HG02943 (cell line): ENCODE measurements at regions not wholly inside any gene's neighbourhood (a gene's known extent, or its start where the extent isn't known, plus 50 kb on each side); places are given as distances from the start of the nearest gene placed in this dataset.

Experiments used
- ATAC-seq: cut with Tn5 transposase; IDR thresholded peaks from one replicate; pipeline ENCODE4 v1.9.1; 2021; ENCODE audit warnings: mild to moderate bottlenecking, low read depth, moderate library complexity; ENCODE audit not compliant: unreplicated experiment

- ATAC-seq: no peak
Measured at GRCh38 chr10:58885146-58885545, 291.3 kb upstream of the PHYHIPL start.

DNA sequence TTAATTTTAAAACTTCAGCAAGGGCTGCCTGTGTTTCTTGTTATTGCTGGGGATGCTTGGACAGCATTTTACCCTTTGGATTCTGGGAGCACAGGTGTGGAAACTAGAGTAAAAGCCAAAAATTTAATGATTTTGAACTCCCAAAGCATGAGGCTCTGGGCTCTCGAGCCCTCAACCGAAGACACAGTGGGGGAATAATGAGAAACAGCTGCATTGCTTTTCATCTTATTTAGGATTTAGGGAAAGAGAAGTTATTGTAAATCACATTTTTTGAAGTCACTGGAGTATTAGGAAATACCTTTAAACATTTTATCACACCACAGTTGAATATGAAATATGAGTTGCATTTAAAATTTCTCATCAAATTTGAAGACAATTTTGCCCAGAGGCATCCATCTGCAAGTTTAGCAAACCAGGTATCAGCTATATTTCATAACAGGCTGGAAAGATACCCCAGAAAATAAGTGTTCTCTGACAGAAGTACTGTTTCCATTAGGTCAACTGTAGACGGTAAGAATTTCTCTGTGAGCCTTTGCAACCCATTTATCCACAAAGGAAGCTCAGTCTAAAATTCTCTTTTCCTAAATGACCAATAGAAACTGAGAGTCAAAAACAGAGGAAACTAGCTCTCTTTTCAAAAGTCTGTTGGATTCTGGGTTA, 290.6 kb upstream of the PHYHIPL start:
- ATAC-seq: no peak

DNA sequence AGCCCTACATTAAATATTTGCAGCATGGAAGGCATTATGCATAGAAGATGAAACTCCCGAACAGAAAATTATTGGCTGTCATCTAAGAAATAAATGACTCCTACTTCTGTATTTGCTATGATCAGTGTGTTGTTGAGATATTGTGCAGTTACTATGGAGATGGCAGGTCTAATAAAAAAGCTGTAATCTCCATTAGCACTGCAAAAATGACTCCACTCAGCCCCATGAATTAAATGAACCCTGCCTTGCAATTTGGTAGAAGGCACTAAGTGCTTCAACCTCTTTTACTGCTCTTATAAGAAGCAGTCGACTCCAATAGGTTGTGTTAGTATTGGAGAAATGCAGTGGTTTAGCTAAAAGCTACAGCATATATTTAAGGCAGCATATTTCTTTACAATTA, 290.0 kb upstream of the PHYHIPL start:
- ATAC-seq: no peak

GRCh38 chr10:58887474-58887873, 289.0 kb upstream of the PHYHIPL start:
- ATAC-seq: no peak

DNA sequence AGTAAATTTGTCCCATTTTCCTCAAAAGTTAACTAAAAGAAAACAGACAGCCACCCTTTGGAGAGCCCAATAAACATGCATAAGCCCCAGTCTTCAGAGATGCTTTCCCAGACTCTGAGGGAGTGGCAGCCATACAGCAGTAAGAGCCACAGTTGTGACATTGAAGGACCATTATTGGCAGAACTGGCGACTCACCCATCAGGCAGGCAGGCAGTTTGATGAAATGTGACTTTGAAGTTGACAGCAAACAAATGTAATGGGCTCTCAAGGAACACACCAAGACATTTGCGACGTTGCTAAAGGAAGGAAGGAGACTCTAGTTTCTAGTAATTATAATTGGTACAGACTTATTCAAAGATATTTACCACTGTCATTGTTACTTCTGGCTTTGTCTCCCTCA, 287.5 kb upstream of the PHYHIPL start:
- ATAC-seq: no peak

GRCh38 chr10:58892031-58892531, 284.4 kb upstream of the PHYHIPL start:
- ATAC-seq: no peak

GRCh38 chr10:58894929-58895328, 281.5 kb upstream of the PHYHIPL start:
- no peak for ATAC-seq

- no peak for ATAC-seq
Measured at GRCh38 chr10:58896229-58896628, 280.2 kb upstream of the PHYHIPL start.

DNA sequence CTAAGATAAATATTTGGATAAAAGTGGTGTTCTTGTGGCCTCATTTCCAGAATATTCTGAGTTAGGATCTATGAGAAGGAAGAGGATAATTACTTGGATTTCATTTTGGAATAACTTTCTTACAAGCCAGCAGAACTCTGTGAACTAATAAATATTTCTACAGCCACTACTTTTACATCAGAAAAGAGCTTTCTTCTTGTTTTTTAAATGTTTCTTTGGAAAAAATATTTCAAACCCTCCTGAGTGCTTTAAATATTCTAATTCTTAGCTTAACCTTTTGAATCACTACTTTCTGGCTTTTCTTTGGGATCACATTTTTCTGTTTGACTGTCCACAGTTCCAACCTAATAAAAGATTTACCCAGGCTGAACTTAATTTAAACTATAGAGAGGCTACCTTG, 279.2 kb upstream of the PHYHIPL start:
- ATAC-seq: no peak

- ATAC-seq: no peak
Measured at GRCh38 chr10:58897708-58898107, 278.7 kb upstream of the PHYHIPL start.

DNA sequence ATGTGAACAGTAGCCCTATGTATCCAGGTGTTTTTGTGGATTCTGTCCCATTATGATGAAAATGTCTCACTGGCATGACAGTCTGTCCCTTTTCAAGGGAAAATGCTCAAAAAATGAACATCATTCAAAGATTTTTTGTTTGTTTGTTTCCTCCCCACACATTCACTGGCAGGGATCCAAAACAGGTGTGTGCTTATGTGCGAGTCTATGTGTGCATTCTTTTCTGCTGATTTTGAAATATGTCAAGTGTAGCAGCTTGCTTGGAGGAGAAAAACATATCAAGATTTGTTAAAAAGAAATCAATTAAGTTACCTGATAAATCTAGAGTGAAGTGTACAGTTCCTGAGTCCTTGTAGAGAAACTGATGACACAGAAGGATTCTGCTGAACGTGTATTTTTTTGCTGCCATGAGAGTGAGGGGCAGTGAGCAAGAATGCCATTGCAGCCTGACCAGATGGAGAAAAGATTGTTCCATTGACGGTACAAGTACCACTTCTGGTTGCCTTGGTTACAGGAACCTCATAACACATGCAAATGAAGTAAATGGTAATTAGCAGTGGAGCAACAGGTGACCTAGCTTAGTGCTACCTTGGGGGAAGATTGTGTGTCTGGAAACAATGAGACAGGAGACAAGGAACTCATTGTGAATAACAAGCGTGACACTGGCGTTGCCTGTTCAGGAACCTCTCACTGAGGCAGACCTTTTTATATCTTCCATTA, 277.4 kb upstream of the PHYHIPL start:
- no peak for ATAC-seq

GRCh38 chr10:58901092-58901646, 275.3 kb upstream of the PHYHIPL start:
- no peak for ATAC-seq

DNA sequence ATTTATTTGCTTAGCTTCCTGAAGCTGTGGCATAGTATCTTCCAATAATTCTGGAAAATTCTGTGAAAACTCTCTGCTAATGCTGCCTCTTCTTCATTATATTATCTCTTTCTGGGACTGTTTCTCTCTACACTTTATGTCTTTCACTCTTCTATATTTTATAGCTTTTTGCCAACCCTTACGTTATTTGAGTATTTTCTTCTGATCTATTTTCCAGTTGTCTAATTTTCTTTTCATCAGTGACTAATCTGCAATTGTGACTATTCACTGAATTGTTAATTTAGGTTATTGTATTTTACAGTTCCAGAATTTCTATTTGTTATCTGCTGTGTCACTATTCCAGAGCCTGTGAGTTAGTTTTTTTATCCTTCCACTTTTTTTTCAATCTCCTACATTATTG, 273.4 kb upstream of the PHYHIPL start:
- no peak for ATAC-seq

DNA sequence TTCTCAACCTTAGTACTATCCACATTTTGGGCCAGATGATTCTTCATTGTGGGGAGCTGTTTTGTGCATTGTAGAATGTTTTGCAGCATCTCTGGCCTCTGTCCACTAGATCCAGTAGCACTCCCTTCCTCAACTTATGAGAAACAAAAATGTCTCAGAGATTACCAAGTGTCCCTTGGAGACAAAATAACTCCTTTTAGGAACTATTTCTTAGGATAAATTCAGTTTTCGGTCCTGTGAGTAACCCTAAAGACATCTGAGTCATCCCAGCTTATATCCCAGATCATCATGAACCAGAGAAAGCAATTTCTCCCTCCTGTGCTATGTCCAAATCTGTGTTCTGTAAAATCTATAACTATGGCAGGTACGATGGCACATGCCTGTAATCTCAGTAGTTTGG, 266.6 kb upstream of the PHYHIPL start:
- no peak for ATAC-seq

DNA sequence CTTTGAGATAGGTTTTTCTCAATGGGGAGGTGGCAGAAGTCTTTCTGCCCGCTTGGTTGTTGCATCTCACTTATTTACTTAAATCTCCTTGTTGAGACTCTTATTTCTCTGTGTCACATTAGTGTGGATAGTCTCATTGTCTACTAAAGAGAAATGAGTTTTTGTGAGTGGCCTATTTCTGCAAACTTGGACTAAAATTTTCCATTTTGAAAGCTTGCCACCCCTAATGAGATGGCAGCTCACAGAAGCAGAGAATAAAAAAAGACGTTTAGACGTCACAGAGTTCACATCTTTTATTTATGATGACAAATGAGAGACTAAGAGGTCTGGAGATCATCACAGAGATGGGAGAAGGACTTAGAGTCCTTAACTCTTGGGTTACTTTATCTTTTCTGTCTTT, 262.7 kb upstream of the PHYHIPL start:
- ATAC-seq: no peak

GRCh38 chr10:58918887-58919286, 257.6 kb upstream of the PHYHIPL start:
- ATAC-seq: no peak

- ATAC-seq: no peak
Measured at GRCh38 chr10:58919927-58920654, 256.4 kb upstream of the PHYHIPL start.

GRCh38 chr10:58920655-58921003, 255.8 kb upstream of the PHYHIPL start:
- no peak for ATAC-seq

GRCh38 chr10:58921421-58921855, 255.0 kb upstream of the PHYHIPL start:
- no peak for ATAC-seq

DNA sequence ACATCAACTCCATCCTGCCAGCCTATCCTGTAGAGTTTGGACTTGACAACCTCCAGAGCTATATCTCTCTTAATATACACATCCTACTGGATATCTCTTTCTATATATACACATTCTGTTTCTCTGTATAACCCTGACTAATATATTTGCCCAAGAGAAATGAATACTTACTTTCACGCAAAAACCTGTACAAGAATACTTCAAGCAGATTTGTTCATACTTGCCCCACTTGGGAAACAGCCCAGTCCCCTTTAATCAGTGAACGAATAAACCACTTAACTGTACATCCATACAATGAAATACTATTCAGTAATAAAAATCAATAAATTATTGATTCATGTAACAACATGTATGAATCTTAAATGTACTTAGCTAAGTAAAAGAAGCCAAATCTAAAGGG, 251.1 kb upstream of the PHYHIPL start:
- ATAC-seq: no peak

DNA sequence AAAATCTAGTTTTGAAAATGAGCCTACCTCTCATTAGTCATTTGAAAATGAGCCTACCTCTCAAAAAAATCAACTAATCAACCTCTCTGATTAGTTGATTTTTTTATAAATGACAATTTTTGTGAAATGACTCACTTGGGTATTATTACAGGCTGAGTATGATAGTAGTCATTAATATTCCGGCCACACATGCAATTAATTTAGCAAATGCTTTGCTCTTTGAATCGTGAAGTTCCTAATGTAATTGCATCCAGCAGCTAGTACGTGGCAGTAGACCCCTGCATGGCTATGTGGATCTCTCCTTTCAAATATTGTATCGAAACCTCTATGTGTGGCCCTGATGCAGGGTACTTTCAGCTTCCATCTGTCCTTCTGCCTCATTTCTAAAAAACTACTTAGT, 245.9 kb upstream of the PHYHIPL start:
- no peak for ATAC-seq
